OCI-LY3 (cell line): ENCODE measurements at regions not wholly inside any gene's neighbourhood (a gene's known extent, or its start where the extent isn't known, plus 50 kb on each side); places are given as distances from the start of the nearest gene placed in this dataset.

Experiments used
- EZH2phosphoT487 ChIP-seq: fragments of 200-600 bp; shearing (Covaris generic); IDR thresholded peaks from 2 replicates; pipeline ENCODE4 v1.6.1; 2018; ENCODE audit warnings: antibody characterized with exemption, mixed run types, low read depth
- TF ChIP-seq, protein P1 (sequence below): fragments of 200-600, 300-600 bp; sonication (generic); IDR thresholded peaks from 2 replicates; pipeline ENCODE4 v1.5.1; 2014; ENCODE audit warnings: antibody characterized with exemption, low read length, low read depth

DNA sequence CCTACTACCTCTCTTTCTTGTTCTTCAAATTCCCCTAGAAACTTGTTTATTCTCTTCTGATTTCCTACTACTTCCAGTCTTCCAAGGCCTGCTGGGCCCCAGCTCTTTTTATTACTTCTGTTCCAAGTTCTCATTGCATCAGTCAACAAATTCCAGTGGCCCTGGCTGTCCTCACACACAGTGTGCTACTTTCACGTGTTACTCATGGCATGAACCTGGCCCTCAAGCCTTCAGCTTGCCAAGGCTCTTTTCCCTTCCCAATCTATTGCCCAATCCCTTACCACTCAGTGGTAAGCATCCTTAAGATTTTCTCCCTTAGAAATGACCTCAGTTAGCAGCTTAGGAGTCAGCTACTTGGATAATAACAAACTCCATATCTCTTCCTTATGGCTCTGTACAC lies 613.5 kb downstream of the LMO4 start:
- TF ChIP-seq, protein P1, sequence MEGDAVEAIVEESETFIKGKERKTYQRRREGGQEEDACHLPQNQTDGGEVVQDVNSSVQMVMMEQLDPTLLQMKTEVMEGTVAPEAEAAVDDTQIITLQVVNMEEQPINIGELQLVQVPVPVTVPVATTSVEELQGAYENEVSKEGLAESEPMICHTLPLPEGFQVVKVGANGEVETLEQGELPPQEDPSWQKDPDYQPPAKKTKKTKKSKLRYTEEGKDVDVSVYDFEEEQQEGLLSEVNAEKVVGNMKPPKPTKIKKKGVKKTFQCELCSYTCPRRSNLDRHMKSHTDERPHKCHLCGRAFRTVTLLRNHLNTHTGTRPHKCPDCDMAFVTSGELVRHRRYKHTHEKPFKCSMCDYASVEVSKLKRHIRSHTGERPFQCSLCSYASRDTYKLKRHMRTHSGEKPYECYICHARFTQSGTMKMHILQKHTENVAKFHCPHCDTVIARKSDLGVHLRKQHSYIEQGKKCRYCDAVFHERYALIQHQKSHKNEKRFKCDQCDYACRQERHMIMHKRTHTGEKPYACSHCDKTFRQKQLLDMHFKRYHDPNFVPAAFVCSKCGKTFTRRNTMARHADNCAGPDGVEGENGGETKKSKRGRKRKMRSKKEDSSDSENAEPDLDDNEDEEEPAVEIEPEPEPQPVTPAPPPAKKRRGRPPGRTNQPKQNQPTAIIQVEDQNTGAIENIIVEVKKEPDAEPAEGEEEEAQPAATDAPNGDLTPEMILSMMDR = no peak
- TF ChIP-seq EZH2phosphoT487 = no peak
